PC-9 (cell line): ENCODE measurements at regions not wholly inside any gene's neighbourhood (a gene's known extent, or its start where the extent isn't known, plus 50 kb on each side); places are given as distances from the start of the nearest gene placed in this dataset.

Experiments used
- CTCF ChIP-seq: fragments of 200-600 bp; sonication (generic); conservative IDR thresholded peaks from 2 replicates; pipeline ENCODE4 v1.6.1; 2017; ENCODE audit warnings: mixed run types, antibody characterized with exemption, mild to moderate bottlenecking, moderate library complexity
- EZH2 ChIP-seq: fragments of 200-600 bp; sonication (generic); IDR thresholded peaks from 2 replicates; pipeline ENCODE4 v1.8.0; 2017; ENCODE audit warnings: antibody characterized with exemption, low read depth

GRCh38 chr17:36829676-36830075 is 107.6 kb upstream of the LHX1 start:
- TF ChIP-seq CTCF (no peak), EZH2 (no peak)
